ENCODE measurements at regions not wholly inside any gene's neighbourhood (a gene's known extent, or its start where the extent isn't known, plus 50 kb on each side); places are given as distances from the start of the nearest gene placed in this dataset.

- no peak for TF ChIP-seq MAFK (IDR thresholded peaks at IDR 0.05; ENCODE audit: low read depth, low read length)
- TF ChIP-seq RFX5 (IDR thresholded peaks at IDR 0.05; ENCODE audit: low read depth, low read length): no peak
- TF ChIP-seq FOS (IDR thresholded peaks at IDR 0.05; ENCODE audit: low read depth, low read length): no peak
- TF ChIP-seq CHD1 (IDR thresholded peaks at IDR 0.05; ENCODE audit: low read depth, low read length): no peak
- TF ChIP-seq SMC3 (IDR thresholded peaks at IDR 0.05; ENCODE audit: low read depth, low read length): no peak
- Histone ChIP-seq H3K9me3 (ENCODE audit: control insufficient read depth, insufficient read depth, low read length) (no peaks in the 10 kb centered on the region), H3K9ac (ENCODE audit: low read depth, low read length) (no peak overlapping the region), H3K56ac (ENCODE audit: extremely low read depth, insufficient read depth, low read length) (no peak overlapping the region), H3K36me3 (ENCODE audit: control insufficient read depth, insufficient read depth, low read length) (no peaks in the 10 kb centered on the region), H3K4me3 (ENCODE audit: insufficient read depth, low read depth, low read length) (no peak overlapping the region), H3K9me1 (ENCODE audit: insufficient read depth, low read length) (no peaks in the 10 kb centered on the region; the same call in 1 of the 2 replicates), H2AFZ (replicated peaks; ENCODE audit: low read length, poor library complexity) (no peak overlapping the region), H4K91ac (ENCODE audit: insufficient read depth, low read depth, low read length) (no peak overlapping the region), H3K4ac (ENCODE audit: low read depth, low read length) (no peak overlapping the region), H2BK120ac (ENCODE audit: low read depth, low read length) (no peak overlapping the region), H2AK9ac (replicated peaks; ENCODE audit: low read depth, low read length, poor library complexity) (no peak overlapping the region), H2AK5ac (ENCODE audit: low read depth, low read length) (no peak overlapping the region), H3K14ac (replicated peaks; ENCODE audit: low read depth, low read length) (no peak overlapping the region), H2BK20ac (ENCODE audit: low read depth, low read length) (no peak overlapping the region), H3K23ac (ENCODE audit: low read depth, low read length) (no peak overlapping the region), H3K79me1 (ENCODE audit: low read depth in 1 of 2, low read length in 2 of 2) (no peaks in the 10 kb centered on the region), H4K20me1 (ENCODE audit: insufficient read depth, low read length) (no peaks in the 10 kb centered on the region), H3K18ac (ENCODE audit: low read depth, low read length) (no peak overlapping the region), H3K4me2 (ENCODE audit: low read depth, low read length) (no peak overlapping the region), H3K27me3 (ENCODE audit: control insufficient read depth, insufficient read depth, low read length) (no peaks in the 10 kb centered on the region), H2BK5ac (ENCODE audit: low read depth, low read length, poor library complexity, severe bottlenecking) (no peak overlapping the region), H4K8ac (ENCODE audit: low read depth in 2 of 2, low read length in 2 of 2) (no peak overlapping the region), H2BK15ac (ENCODE audit: low read depth, low read length) (no peak overlapping the region), H4K5ac (ENCODE audit: low read depth, low read length) (no peak overlapping the region), H3K4me1 (ENCODE audit: control insufficient read depth, insufficient read depth, low read length) (no peaks in the 10 kb centered on the region), H3K27ac (ENCODE audit: insufficient read depth, low read length) (no peak overlapping the region)
- ATAC-seq (ENCODE audit: low read depth) (no peak), DNase-seq (no peak)
- intact Hi-C loops (cut with micrococcal nuclease) (loop anchor here (5.0 kb wide), 3 partner anchors 313 to 1422 kb away; no protein-coding TSS in a partner anchor), dilution Hi-C loops (cut with HindIII; ENCODE audit: low sequenced_read_pairs, unreplicated experiment) (no loop called here), in situ Hi-C loops (cut with MboI; ENCODE audit: low sequenced_read_pairs) (loop anchor here (10.0 to 25.0 kb wide), 2 partner anchors 385 to 1672 kb away; no protein-coding TSS in a partner anchor)
- no TSS peak for BruUV-seq (replicated peaks)
- WGBS, 2 experiments (ENCODE audit: extremely low coverage in 2 of 2, insufficient read length in 1 of 2): no CpG with 5 or more reads among the region's 6 CpGs
- ChIA-PET POLR2A (ENCODE audit: unreplicated experiment) (no interaction called here), CTCF (no interaction called here)
These were observed 1103.1 kb upstream of the TENM3 start for GRCh38 chr4:181140037-181140603.

Measured in IMR-90 (cell line).